Tibial nerve (tissue), 4 donors: ENCODE measurements at regions not wholly inside any gene's neighbourhood (a gene's known extent, or its start where the extent isn't known, plus 50 kb on each side); places are given as distances from the start of the nearest gene placed in this dataset.
A peak's percentile ranks its signal among the peaks of the same experiment; 100 is the strongest.

Experiments used
- DNase-seq, 2 donors: peaks; one replicate each; pipeline ENCODE4 v3.0.0-alpha.2; 2019; ENCODE audit warnings: low spot score in 2 of 2
- H3K27ac ChIP-seq, 4 donors: fragments of 200-600 bp; sonication (generic) in 3 of 4; one replicate each; pipeline ENCODE4 v1.5.1; 2017 to 2019; ENCODE audit warnings: mild to moderate bottlenecking in 1 of 4
- H3K27me3 ChIP-seq, 2 donors: fragments of 200-600 bp; sonication (generic) in 1 of 2; one replicate each; pipeline versions ENCODE4 v1.5.1 to v1.6.0; 2017 to 2019
- H3K36me3 ChIP-seq, 3 donors: fragments of 200-600 bp; sonication (generic); one replicate each; pipeline ENCODE4 v1.5.1; 2018 to 2019
- H3K4me1 ChIP-seq, 4 donors: fragments of 200-600 bp; sonication (generic) in 3 of 4; one replicate each; pipeline ENCODE4 v1.5.1; 2017 to 2019
- H3K4me3 ChIP-seq, 4 donors: fragments of 200-600 bp; sonication (generic) in 3 of 4; one replicate each; pipeline ENCODE4 v1.5.1; 2017 to 2019; ENCODE audit warnings: mild to moderate bottlenecking in 1 of 4, moderate library complexity in 1 of 4
- H3K9me3 ChIP-seq, 4 donors: fragments of 200-600 bp; sonication (generic) in 3 of 4; one replicate each; pipeline ENCODE4 v1.5.1; 2017 to 2019
- CTCF ChIP-seq, 5 experiments: fragments of 200-600 bp in 3 of 5; fragments of 450-650 bp in 2 of 5; sonication (generic) in 3 of 5; IDR thresholded peaks; one replicate each; pipeline ENCODE4 v1.5.1; 2016 to 2019; ENCODE audit warnings: antibody characterized with exemption in 5 of 5, mild to moderate bottlenecking in 3 of 5, moderate library complexity in 2 of 5
- EP300 ChIP-seq, 2 donors: sonication (generic); formaldehyde crosslinking; IDR thresholded peaks; one replicate each; pipeline ENCODE4 v1.6.1; 2017; ENCODE audit warnings: antibody characterized with exemption in 2 of 2, mild to moderate bottlenecking in 1 of 2
- POLR2A ChIP-seq, 2 donors: fragments of 450-650 bp; IDR thresholded peaks; one replicate each; pipeline ENCODE4 v1.6.1; 2017; ENCODE audit warnings: antibody characterized with exemption in 2 of 2, mild to moderate bottlenecking in 2 of 2, moderate library complexity in 2 of 2
- WGBS, 2 donors: methylation state at CpG; one replicate each; pipeline ENCODE4 v1.1.5; 2018; 5-methylcytosine and 5-hydroxymethylcytosine counted together

- H3K27ac ChIP-seq: peak overlapping the region in 1 of 4 donors; percentile 6
Observed at GRCh38 chr6:138682704-138683527, 90.7 kb upstream of the CCDC28A start.

GRCh38 chr6:138685257-138685656 is 88.3 kb upstream of the CCDC28A start:
- H3K4me3 ChIP-seq: no peak overlapping the region
- H3K4me1 ChIP-seq: no peaks in the 10 kb centered on the region
- no peak for DNase-seq
- no peaks in the 10 kb centered on the region for H3K36me3 ChIP-seq
- no peaks in the 10 kb centered on the region for H3K27me3 ChIP-seq
- H3K27ac ChIP-seq: no peak overlapping the region
- WGBS, 2 donors: 89 to 94% methylated on average over 2 of the region's 2 CpGs
- no peak for TF ChIP-seq EP300 (IDR thresholded peaks at IDR 0.05)
- TF ChIP-seq CTCF (IDR thresholded peaks at IDR 0.05): no peak
- TF ChIP-seq POLR2A (IDR thresholded peaks at IDR 0.05): no peak
- no peaks in the 10 kb centered on the region for H3K9me3 ChIP-seq

More at GRCh38 chr6:138682704-138683527, 90.7 kb upstream of the CCDC28A start:
- no peak for DNase-seq
- Histone ChIP-seq H3K36me3 (no peaks in the 10 kb centered on the region), H3K4me3 (no peak overlapping the region), H3K9me3 (no peaks in the 10 kb centered on the region), H3K4me1 (peaks cover 0 to 2% (median 0%) of the 10 kb centered on the region in 4 donors), H3K27me3 (no peaks in the 10 kb centered on the region)
- 78 to 82% methylated on average over 26 of the region's 26 CpGs for WGBS, 2 donors
- no peak for TF ChIP-seq POLR2A (IDR thresholded peaks at IDR 0.05)
- no peak for TF ChIP-seq EP300 (IDR thresholded peaks at IDR 0.05)
- no peak for TF ChIP-seq CTCF (IDR thresholded peaks at IDR 0.05)

GRCh38 chr6:138685781-138686180 is 87.8 kb upstream of the CCDC28A start:
- Histone ChIP-seq H3K4me1 (no peaks in the 10 kb centered on the region), H3K27me3 (no peaks in the 10 kb centered on the region), H3K36me3 (no peaks in the 10 kb centered on the region), H3K4me3 (no peak overlapping the region), H3K9me3 (no peaks in the 10 kb centered on the region), H3K27ac (no peak overlapping the region)
- DNase-seq: no peak
- no peak for TF ChIP-seq CTCF (IDR thresholded peaks at IDR 0.05)
- no peak for TF ChIP-seq EP300 (IDR thresholded peaks at IDR 0.05)
- no peak for TF ChIP-seq POLR2A (IDR thresholded peaks at IDR 0.05)

GRCh38 chr6:138688580-138688979 is 85.0 kb upstream of the CCDC28A start:
- H3K27me3 ChIP-seq: no peaks in the 10 kb centered on the region
- peaks cover 0 to 9% (median 0%) of the 10 kb centered on the region in 4 donors for H3K4me1 ChIP-seq
- DNase-seq: no peak
- H3K27ac ChIP-seq: no peak overlapping the region
- H3K9me3 ChIP-seq: no peaks in the 10 kb centered on the region
- H3K4me3 ChIP-seq: no peak overlapping the region
- H3K36me3 ChIP-seq: no peaks in the 10 kb centered on the region
- 72 to 81% methylated on average over 4 of the region's 4 CpGs for WGBS, 2 donors
- TF ChIP-seq POLR2A (IDR thresholded peaks at IDR 0.05) (no peak), EP300 (IDR thresholded peaks at IDR 0.05) (no peak), CTCF (IDR thresholded peaks at IDR 0.05) (no peak)

GRCh38 chr6:138689849-138690248 is 83.7 kb upstream of the CCDC28A start:
- DNase-seq: no peak

More at GRCh38 chr6:138689849-138690248, 83.7 kb upstream of the CCDC28A start:
- no peaks in the 10 kb centered on the region for H3K36me3 ChIP-seq
- H3K27ac ChIP-seq: no peak overlapping the region
- H3K4me1 ChIP-seq: peaks cover 0 to 11% (median 0%) of the 10 kb centered on the region in 4 donors
- H3K9me3 ChIP-seq: no peaks in the 10 kb centered on the region
- no peak overlapping the region for H3K4me3 ChIP-seq
- H3K27me3 ChIP-seq: no peaks in the 10 kb centered on the region
- 94% methylated on average over 6 of the region's 6 CpGs for WGBS, 2 donors
- TF ChIP-seq EP300 (IDR thresholded peaks at IDR 0.05): no peak
- TF ChIP-seq CTCF (IDR thresholded peaks at IDR 0.05): no peak
- no peak for TF ChIP-seq POLR2A (IDR thresholded peaks at IDR 0.05)
